ENCODE measurements at regions not wholly inside any gene's neighbourhood (a gene's known extent, or its start where the extent isn't known, plus 50 kb on each side); places are given as distances from the start of the nearest gene placed in this dataset.

DNA sequence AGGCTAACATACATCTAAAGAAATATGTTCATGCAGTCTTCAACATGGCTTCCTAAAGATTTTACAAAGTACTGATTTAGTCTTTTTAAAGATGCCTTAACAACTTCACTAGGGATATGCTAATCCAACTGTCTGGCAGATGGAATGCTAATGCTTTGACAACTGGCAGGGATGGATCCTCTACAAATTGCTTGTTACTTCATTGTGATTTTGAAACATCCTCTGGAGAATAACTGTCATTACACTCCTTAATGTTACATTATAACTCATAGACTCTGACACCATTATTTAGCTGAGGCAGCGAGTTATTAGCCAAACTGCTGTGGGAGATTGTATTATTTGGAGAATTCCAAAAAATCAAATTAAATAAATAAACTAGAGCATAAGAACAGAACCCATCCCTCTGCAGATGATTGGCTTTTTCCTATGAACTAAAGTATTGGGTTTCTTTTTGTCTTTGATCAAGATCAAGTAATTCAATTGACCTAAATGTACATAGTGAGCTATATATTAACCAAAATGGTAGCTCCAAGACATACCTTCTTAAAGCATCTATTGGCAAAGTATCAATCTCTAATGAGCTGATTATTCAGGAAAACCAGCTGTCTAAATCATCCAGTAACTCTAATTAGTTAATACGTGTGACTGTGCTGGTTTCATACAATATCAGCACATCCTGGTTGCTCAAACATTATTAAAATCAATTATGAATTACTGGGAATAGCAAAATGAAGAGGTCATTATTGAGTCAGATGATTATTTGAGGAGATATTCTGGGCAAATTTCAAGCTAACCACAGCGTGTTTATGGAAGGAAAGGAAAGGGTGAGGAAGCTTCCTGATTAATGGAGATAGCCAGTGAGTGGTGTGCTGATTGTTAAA, 321.3 kb upstream of the TFPI start:
- peak; percentile 34 for ATAC-seq (ENCODE audit: insufficient read depth, low FRiP score)
- WGBS, 2 donors: 54 to 73% methylated on average over 3 of the region's 3 CpGs
- peak; percentile 29 to 89 (median 84) for DNase-seq
- Histone ChIP-seq H3K27me3 (ENCODE audit: control insufficient read depth in 3 of 3, insufficient read depth in 3 of 3, low read length in 2 of 3) (no peaks in the 10 kb centered on the region), H3K27ac (ENCODE audit: low read depth in 1 of 2, low read length in 1 of 2) (no peak overlapping the region), H3K4me1 (ENCODE audit: control insufficient read depth in 5 of 5, insufficient read depth in 5 of 5, low read length in 5 of 5) (peaks cover 0 to 27% (median 4%) of the 10 kb centered on the region in 5 donors), H3K9me3 (ENCODE audit: control insufficient read depth in 4 of 4, insufficient read depth in 3 of 4, low read length in 3 of 4) (no peaks in the 10 kb centered on the region), H3K9ac (ENCODE audit: insufficient read depth in 1 of 2, low read length in 2 of 2) (no peak overlapping the region), H3K36me3 (ENCODE audit: control insufficient read depth in 4 of 4, insufficient read depth in 4 of 4, low read length in 4 of 4) (no peaks in the 10 kb centered on the region), H3K4me3 (no peak overlapping the region)
- TF ChIP-seq, protein P1, sequence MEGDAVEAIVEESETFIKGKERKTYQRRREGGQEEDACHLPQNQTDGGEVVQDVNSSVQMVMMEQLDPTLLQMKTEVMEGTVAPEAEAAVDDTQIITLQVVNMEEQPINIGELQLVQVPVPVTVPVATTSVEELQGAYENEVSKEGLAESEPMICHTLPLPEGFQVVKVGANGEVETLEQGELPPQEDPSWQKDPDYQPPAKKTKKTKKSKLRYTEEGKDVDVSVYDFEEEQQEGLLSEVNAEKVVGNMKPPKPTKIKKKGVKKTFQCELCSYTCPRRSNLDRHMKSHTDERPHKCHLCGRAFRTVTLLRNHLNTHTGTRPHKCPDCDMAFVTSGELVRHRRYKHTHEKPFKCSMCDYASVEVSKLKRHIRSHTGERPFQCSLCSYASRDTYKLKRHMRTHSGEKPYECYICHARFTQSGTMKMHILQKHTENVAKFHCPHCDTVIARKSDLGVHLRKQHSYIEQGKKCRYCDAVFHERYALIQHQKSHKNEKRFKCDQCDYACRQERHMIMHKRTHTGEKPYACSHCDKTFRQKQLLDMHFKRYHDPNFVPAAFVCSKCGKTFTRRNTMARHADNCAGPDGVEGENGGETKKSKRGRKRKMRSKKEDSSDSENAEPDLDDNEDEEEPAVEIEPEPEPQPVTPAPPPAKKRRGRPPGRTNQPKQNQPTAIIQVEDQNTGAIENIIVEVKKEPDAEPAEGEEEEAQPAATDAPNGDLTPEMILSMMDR (IDR thresholded peaks at IDR 0.05; ENCODE audit: control extremely low read depth, extremely low read depth): no peak

DNA sequence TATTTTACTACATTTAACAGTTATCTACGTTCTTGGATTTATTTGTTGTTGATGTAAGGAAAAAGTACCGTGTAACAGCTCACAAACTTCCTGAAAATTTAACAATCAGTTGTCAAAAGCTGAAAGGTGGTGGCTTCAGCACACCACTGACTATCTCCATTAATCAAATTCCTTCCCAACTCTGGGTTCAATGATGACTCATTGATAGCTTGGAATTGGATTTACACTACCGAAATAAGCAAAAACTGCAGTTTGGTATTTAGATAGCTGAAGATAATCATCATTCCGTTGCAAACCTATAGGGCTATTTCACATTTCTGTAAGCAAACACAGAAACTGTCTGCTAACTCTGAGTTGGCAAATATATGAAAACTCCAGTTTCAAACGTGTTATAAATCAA, 322.3 kb upstream of the TFPI start:
- H3K27me3 ChIP-seq (ENCODE audit: control insufficient read depth in 3 of 3, insufficient read depth in 3 of 3, low read length in 2 of 3): no peaks in the 10 kb centered on the region
- peaks cover 0 to 27% (median 4%) of the 10 kb centered on the region in 5 donors for H3K4me1 ChIP-seq (ENCODE audit: control insufficient read depth in 5 of 5, insufficient read depth in 5 of 5, low read length in 5 of 5)
- no peak overlapping the region for H3K4me3 ChIP-seq
- peak in 1 of 3 donors; percentile 27 for DNase-seq
- TF ChIP-seq, protein P1 (IDR thresholded peaks at IDR 0.05; ENCODE audit: control extremely low read depth, extremely low read depth): no peak
- H3K27ac ChIP-seq (ENCODE audit: low read depth in 1 of 2, low read length in 1 of 2): no peak overlapping the region
- no peaks in the 10 kb centered on the region for H3K36me3 ChIP-seq (ENCODE audit: control insufficient read depth in 4 of 4, insufficient read depth in 4 of 4, low read length in 4 of 4)
- ATAC-seq (ENCODE audit: insufficient read depth, low FRiP score): no peak
- H3K9ac ChIP-seq (ENCODE audit: insufficient read depth in 1 of 2, low read length in 2 of 2): no peak overlapping the region
- no peaks in the 10 kb centered on the region for H3K9me3 ChIP-seq (ENCODE audit: control insufficient read depth in 4 of 4, insufficient read depth in 3 of 4, low read length in 3 of 4)
- 72 to 78% methylated on average over 5 of the region's 5 CpGs for WGBS, 2 donors

DNA sequence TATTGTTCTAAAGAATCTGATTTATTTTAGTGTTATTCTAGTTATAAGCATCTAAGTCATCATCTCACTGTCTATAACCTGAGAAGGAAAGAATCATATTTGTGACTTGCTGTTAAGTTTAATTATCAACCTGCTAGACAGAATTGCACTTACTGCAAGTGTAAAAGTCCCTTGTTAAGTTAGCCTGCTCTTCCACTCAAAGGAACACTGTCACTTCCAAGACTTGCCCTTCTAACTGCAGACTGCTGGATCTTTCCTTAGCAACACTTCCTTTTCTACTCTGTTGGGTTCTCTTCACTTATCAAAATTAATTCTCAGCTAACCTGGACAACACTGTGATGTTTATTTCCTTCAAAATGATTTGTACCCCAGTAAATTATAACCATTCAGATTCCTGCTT, 323.2 kb upstream of the TFPI start:
- DNase-seq (no peak), ATAC-seq (ENCODE audit: insufficient read depth, low FRiP score) (no peak)
- H3K9me3 ChIP-seq (ENCODE audit: control insufficient read depth in 4 of 4, insufficient read depth in 3 of 4, low read length in 3 of 4): no peaks in the 10 kb centered on the region
- H3K9ac ChIP-seq (ENCODE audit: insufficient read depth in 1 of 2, low read length in 2 of 2): no peak overlapping the region
- H3K27ac ChIP-seq (ENCODE audit: low read depth in 1 of 2, low read length in 1 of 2): no peak overlapping the region
- peaks cover 0 to 27% (median 4%) of the 10 kb centered on the region in 5 donors for H3K4me1 ChIP-seq (ENCODE audit: control insufficient read depth in 5 of 5, insufficient read depth in 5 of 5, low read length in 5 of 5)
- TF ChIP-seq, protein P1 (IDR thresholded peaks at IDR 0.05; ENCODE audit: control extremely low read depth, extremely low read depth): no peak
- no peak overlapping the region for H3K4me3 ChIP-seq
- H3K36me3 ChIP-seq (ENCODE audit: control insufficient read depth in 4 of 4, insufficient read depth in 4 of 4, low read length in 4 of 4): no peaks in the 10 kb centered on the region
- no peaks in the 10 kb centered on the region for H3K27me3 ChIP-seq (ENCODE audit: control insufficient read depth in 3 of 3, insufficient read depth in 3 of 3, low read length in 2 of 3)

All from lung (tissue), 11 donors.